CD8-positive, alpha-beta memory T cell (primary cell): ENCODE measurements at regions not wholly inside any gene's neighbourhood (a gene's known extent, or its start where the extent isn't known, plus 50 kb on each side); places are given as distances from the start of the nearest gene placed in this dataset.

Experiments
- CTCF ChIA-PET: fragments of 350-600 bp; sonication (Branson Sonifier 250); formaldehyde crosslinking; loops from one replicate; lab custom pipeline; 2021; ENCODE audit warnings: antibody characterized with exemption; lab: Charles Lee
- POLR2A ChIA-PET: fragments of 350-600 bp; sonication (Branson Sonifier 250); formaldehyde crosslinking; loops from one replicate; lab custom pipeline; 2021; ENCODE audit warnings: antibody characterized with exemption; lab: Charles Lee
- DNase-seq, 5 donors: peaks; one replicate each; pipeline versions ENCODE4 v3.0.0 to v3.0.0-alpha.2; 2020 to 2022; ENCODE audit warnings: mixed read lengths in 1 of 5
- H3K27ac ChIP-seq: one replicate; pipeline ENCODE4 v1.7.0; 2013; ENCODE audit warnings: low read depth, mild to moderate bottlenecking, low read length, moderate library complexity
- H3K27me3 ChIP-seq: 2 replicates; pipeline ENCODE4 v1.7.0; 2013; ENCODE audit warnings: low read length, mild to moderate bottlenecking; ENCODE audit not compliant: insufficient read depth, poor library complexity, severe bottlenecking
- H3K36me3 ChIP-seq: 2 replicates; pipeline ENCODE4 v1.7.0; 2013; ENCODE audit warnings: mild to moderate bottlenecking, low read length, moderate library complexity; ENCODE audit not compliant: insufficient read depth
- H3K4me1 ChIP-seq: 2 replicates; pipeline ENCODE4 v1.7.0; 2013; ENCODE audit warnings: mild to moderate bottlenecking, low read length, moderate library complexity; ENCODE audit not compliant: insufficient read depth
- H3K4me3 ChIP-seq: 2 replicates; pipeline ENCODE4 v1.7.0; 2013; ENCODE audit warnings: mild to moderate bottlenecking, low read length
- H3K9me3 ChIP-seq: 2 replicates; pipeline ENCODE4 v1.7.0; 2013; ENCODE audit warnings: mild to moderate bottlenecking, low read length
- H3K27ac Mint-ChIP-seq, 8 donors: one replicate each; pipeline ENCODE4 v1.8.0; 2020 to 2021; ENCODE audit warnings: mixed read lengths in 8 of 8, mild to moderate bottlenecking in 6 of 8, inconsistent platforms in 3 of 8, moderate library complexity in 3 of 8
- H3K27me3 Mint-ChIP-seq, 2 donors: one replicate each; pipeline ENCODE4 v1.8.0; 2020 to 2021; ENCODE audit warnings: mixed read lengths in 2 of 2, mild to moderate bottlenecking in 1 of 2, moderate library complexity in 1 of 2
- H3K36me3 Mint-ChIP-seq, 3 donors: one replicate each; pipeline ENCODE4 v1.8.0; 2020 to 2021; ENCODE audit warnings: mixed read lengths in 3 of 3, inconsistent platforms in 1 of 3, mild to moderate bottlenecking in 1 of 3
- H3K4me1 Mint-ChIP-seq, 3 donors: one replicate each; pipeline ENCODE4 v1.8.0; 2020 to 2021; ENCODE audit warnings: mixed read lengths in 3 of 3, inconsistent platforms in 1 of 3, mild to moderate bottlenecking in 1 of 3
- H3K4me3 Mint-ChIP-seq, 7 donors: one replicate each; pipeline ENCODE4 v1.8.0; 2020 to 2021; ENCODE audit warnings: mixed read lengths in 7 of 7, mild to moderate bottlenecking in 6 of 7, moderate library complexity in 4 of 7, inconsistent platforms in 2 of 7
- H3K9me3 Mint-ChIP-seq, 5 donors: one replicate each; pipeline ENCODE4 v1.8.0; 2020 to 2022; ENCODE audit warnings: mixed read lengths in 5 of 5, mild to moderate bottlenecking in 3 of 5, moderate library complexity in 2 of 5, inconsistent platforms in 1 of 5

DNA sequence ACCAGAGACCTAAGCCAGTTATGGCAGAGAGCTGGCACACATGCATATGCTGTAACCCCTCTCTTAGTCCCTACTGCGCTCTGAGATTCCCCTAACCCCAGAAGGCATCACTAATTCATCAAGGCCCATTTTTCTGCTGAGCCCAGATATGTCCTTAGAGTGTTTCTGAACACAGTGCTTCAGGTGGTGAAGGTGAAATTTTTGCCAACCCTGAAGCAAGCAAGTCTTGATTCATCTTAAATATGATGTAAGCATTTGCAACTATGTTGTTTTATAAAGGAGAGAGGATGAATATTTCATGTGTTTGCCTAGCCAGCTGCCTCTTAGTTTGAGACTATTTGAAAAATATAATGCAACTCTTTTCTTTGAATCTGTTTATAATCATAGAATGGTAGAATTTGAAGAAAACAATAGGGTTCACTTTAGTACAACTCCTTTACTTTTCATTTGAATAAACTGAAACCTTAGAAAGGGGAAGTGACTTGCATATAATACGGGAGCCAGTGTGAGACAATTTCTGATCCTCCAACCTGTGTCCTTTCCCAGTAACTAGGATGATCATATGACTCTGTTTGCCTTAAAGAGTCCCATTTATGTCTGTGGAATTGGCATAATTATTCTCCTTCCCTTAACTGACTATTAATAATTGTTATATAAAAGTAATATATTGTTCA, 194.3 kb upstream of the MTNR1B start:
- H3K27ac Mint-ChIP-seq = no peak overlapping the region
- no peaks in the 10 kb centered on the region for H3K4me1 ChIP-seq
- no peak overlapping the region for H3K27ac ChIP-seq
- H3K36me3 ChIP-seq = no peaks in the 10 kb centered on the region
- no peak overlapping the region for H3K4me3 ChIP-seq
- POLR2A ChIA-PET = no interaction called here
- H3K27me3 Mint-ChIP-seq = peaks cover 0 to 13% of the 10 kb centered on the region in 2 donors
- H3K36me3 Mint-ChIP-seq = no peaks in the 10 kb centered on the region
- H3K4me3 Mint-ChIP-seq = no peak overlapping the region
- no peak for DNase-seq
- H3K9me3 ChIP-seq = no peaks in the 10 kb centered on the region
- H3K27me3 ChIP-seq = no peaks in the 10 kb centered on the region
- CTCF ChIA-PET = no interaction called here
- peaks cover 0 to 7% (median 4%) of the 10 kb centered on the region in 5 donors for H3K9me3 Mint-ChIP-seq
- no peaks in the 10 kb centered on the region for H3K4me1 Mint-ChIP-seq

DNA sequence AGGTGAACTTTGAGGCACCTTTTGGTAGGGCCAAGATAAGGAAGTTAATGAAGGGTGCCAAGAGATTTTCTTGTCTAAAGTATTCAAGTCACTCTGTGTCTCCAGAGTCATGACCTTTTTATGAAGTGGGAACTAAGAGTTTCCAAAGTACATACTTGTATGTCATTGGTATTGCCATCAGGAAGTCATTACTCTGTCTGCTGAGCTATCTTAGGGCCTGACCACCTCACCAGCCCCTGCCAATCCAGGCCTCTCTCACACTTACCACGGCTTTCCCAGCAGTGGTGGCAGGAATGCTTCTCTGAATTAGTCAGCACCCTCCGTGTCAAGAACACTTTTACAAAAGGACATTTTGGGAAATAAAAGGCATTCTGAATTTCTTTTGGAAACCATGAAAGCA, 192.8 kb upstream of the MTNR1B start:
- H3K27me3 Mint-ChIP-seq = peaks cover 0 to 5% of the 10 kb centered on the region in 2 donors
- no peak overlapping the region for H3K4me3 Mint-ChIP-seq
- no peaks in the 10 kb centered on the region for H3K36me3 Mint-ChIP-seq
- no peak overlapping the region for H3K27ac Mint-ChIP-seq
- Histone ChIP-seq H3K36me3 (no peaks in the 10 kb centered on the region), H3K4me1 (no peaks in the 10 kb centered on the region), H3K27me3 (no peaks in the 10 kb centered on the region), H3K9me3 (no peaks in the 10 kb centered on the region), H3K4me3 (no peak overlapping the region), H3K27ac (no peak overlapping the region)
- POLR2A ChIA-PET = no interaction called here
- CTCF ChIA-PET = no interaction called here
- DNase-seq = no peak
- peaks cover 0 to 8% (median 2%) of the 10 kb centered on the region in 5 donors for H3K9me3 Mint-ChIP-seq
- H3K4me1 Mint-ChIP-seq = no peaks in the 10 kb centered on the region

DNA sequence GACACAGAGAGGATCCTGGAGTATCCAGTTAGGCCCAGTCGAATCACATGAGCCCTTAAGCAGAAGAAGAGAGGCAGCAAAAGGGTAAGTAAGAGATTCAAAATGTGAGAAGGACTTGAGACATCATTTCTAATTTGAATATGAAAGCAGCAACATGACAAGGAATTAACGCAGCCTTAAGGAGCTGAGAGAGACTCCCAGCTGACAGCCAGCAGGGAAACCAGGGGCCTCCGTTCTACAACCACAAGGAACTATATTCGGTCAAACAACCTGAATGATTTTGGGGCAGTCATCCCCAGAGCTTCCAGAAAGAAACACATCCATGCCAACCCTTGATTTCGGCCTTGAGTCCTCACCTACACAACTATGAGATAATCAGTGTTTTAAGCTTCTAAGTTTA, 189.7 kb upstream of the MTNR1B start:
- Mint-ChIP-seq H3K27me3 (peaks cover 0 to 4% of the 10 kb centered on the region in 2 donors), H3K27ac (no peak overlapping the region), H3K4me3 (no peak overlapping the region), H3K4me1 (no peaks in the 10 kb centered on the region), H3K36me3 (no peaks in the 10 kb centered on the region), H3K9me3 (peaks cover 0 to 8% (median 2%) of the 10 kb centered on the region in 5 donors)
- H3K9me3 ChIP-seq = no peaks in the 10 kb centered on the region
- H3K27me3 ChIP-seq = no peaks in the 10 kb centered on the region
- H3K27ac ChIP-seq = no peak overlapping the region
- no peaks in the 10 kb centered on the region for H3K4me1 ChIP-seq
- ChIA-PET POLR2A (no interaction called here), CTCF (no interaction called here)
- no peak overlapping the region for H3K4me3 ChIP-seq
- H3K36me3 ChIP-seq = no peaks in the 10 kb centered on the region
- DNase-seq = no peak

DNA sequence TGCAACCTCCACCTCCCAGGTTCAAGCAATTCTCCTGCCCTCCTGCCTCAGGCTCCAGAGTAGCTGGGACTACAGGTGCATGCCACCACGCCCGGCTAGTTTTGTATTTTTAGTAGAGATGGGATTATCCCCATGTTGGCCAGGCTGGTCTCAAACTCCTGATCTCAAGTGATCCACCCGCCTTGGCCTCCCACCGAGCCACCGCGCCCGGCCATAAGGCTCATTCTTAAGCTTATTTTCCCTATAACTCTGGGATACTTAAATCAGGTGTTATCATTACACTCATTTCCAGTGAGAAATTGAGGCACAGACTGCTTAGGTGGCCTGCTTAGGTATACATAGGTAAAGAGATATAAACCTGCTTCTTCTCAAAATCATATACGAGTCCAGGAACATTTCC, 188.3 kb upstream of the MTNR1B start:
- H3K4me3 ChIP-seq = no peak overlapping the region
- Mint-ChIP-seq H3K4me3 (no peak overlapping the region), H3K27me3 (peaks cover 0 to 4% of the 10 kb centered on the region in 2 donors), H3K36me3 (no peaks in the 10 kb centered on the region), H3K4me1 (no peaks in the 10 kb centered on the region), H3K9me3 (peaks cover 0 to 8% (median 2%) of the 10 kb centered on the region in 5 donors), H3K27ac (no peak overlapping the region)
- no peaks in the 10 kb centered on the region for H3K27me3 ChIP-seq
- no peak overlapping the region for H3K27ac ChIP-seq
- no peaks in the 10 kb centered on the region for H3K9me3 ChIP-seq
- H3K4me1 ChIP-seq = no peaks in the 10 kb centered on the region
- CTCF ChIA-PET = no interaction called here
- POLR2A ChIA-PET = no interaction called here
- DNase-seq = no peak
- no peaks in the 10 kb centered on the region for H3K36me3 ChIP-seq

DNA sequence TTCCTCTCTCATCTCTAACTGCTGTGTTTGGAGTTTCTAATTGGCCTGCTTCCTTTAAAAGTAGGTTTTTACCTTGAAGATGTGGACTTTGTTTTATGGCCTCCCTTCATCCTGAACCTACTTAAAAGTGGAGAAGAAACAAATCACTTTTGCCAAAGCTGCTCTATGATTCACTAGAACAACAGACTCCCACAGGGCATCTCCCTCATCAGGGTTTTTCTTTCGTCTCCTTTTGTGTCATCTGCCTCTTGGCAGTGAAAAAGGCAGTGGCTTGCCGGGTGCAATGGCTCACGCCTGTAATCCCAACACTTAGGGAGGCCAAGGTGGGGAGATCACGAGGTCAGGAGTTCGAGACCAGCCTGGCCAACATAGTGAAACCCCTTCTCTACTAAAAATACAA, 186.6 kb upstream of the MTNR1B start:
- Mint-ChIP-seq H3K36me3 (no peaks in the 10 kb centered on the region), H3K4me1 (no peaks in the 10 kb centered on the region), H3K27ac (no peak overlapping the region), H3K9me3 (peaks cover 0 to 8% (median 2%) of the 10 kb centered on the region in 5 donors), H3K27me3 (peaks cover 0 to 4% of the 10 kb centered on the region in 2 donors), H3K4me3 (no peak overlapping the region)
- CTCF ChIA-PET = no interaction called here
- Histone ChIP-seq H3K27ac (no peak overlapping the region), H3K4me1 (no peaks in the 10 kb centered on the region), H3K9me3 (no peaks in the 10 kb centered on the region), H3K4me3 (no peak overlapping the region), H3K27me3 (no peaks in the 10 kb centered on the region), H3K36me3 (no peaks in the 10 kb centered on the region)
- POLR2A ChIA-PET = no interaction called here
- no peak for DNase-seq

DNA sequence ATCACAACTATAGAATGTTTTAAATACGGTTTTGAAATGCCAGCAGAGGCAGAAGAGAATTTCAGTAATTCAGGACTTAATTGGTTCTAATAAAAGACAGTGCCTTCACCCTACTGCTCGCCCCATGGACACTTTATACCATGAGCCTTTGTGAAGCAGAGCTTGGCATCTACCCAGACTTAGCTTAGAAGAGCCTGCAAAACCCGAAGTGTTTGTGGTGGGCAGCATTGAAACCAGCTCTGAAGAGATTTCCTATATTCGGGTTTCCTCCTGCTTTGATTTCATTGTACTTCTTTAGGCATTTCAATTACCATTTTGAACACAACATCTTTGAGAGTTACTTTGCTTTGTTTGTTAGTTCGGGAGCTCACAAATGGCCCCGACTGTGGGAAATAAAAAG, 185.1 kb upstream of the MTNR1B start:
- H3K4me1 ChIP-seq = no peaks in the 10 kb centered on the region
- H3K4me1 Mint-ChIP-seq = no peaks in the 10 kb centered on the region
- H3K27me3 Mint-ChIP-seq = no peaks in the 10 kb centered on the region
- no peaks in the 10 kb centered on the region for H3K27me3 ChIP-seq
- H3K36me3 ChIP-seq = no peaks in the 10 kb centered on the region
- no peak for DNase-seq
- H3K36me3 Mint-ChIP-seq = no peaks in the 10 kb centered on the region
- H3K9me3 Mint-ChIP-seq = peaks cover 0 to 5% (median 0%) of the 10 kb centered on the region in 5 donors
- H3K4me3 Mint-ChIP-seq = no peak overlapping the region
- no peak overlapping the region for H3K27ac ChIP-seq
- CTCF ChIA-PET = no interaction called here
- H3K9me3 ChIP-seq = no peaks in the 10 kb centered on the region
- no peak overlapping the region for H3K27ac Mint-ChIP-seq
- no peak overlapping the region for H3K4me3 ChIP-seq
- POLR2A ChIA-PET = no interaction called here

DNA sequence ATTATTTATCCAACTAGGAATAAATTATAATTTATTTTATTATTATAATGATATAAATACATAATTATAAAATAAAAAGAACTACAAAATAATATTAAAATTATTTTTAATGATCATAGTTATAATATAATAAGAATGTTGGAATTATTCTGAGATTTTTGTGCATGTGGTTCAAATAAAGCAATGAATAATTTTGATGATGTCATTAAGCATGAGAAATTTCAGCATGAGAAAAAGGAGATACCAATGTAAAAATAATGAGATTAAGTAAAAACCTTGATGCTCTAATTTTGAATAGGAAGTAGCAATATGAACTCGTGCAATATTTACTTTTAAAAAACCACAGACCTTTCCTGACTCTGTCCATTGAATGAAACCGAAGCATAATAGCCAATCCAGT, 181.8 kb upstream of the MTNR1B start:
- POLR2A ChIA-PET = no interaction called here
- no peaks in the 10 kb centered on the region for H3K9me3 ChIP-seq
- H3K36me3 Mint-ChIP-seq = no peaks in the 10 kb centered on the region
- H3K27ac Mint-ChIP-seq = no peak overlapping the region
- H3K4me3 Mint-ChIP-seq = no peak overlapping the region
- no peaks in the 10 kb centered on the region for H3K4me1 ChIP-seq
- H3K9me3 Mint-ChIP-seq = peaks cover 0 to 2% (median 0%) of the 10 kb centered on the region in 5 donors
- no peak overlapping the region for H3K4me3 ChIP-seq
- no peaks in the 10 kb centered on the region for H3K36me3 ChIP-seq
- DNase-seq = no peak
- CTCF ChIA-PET = no interaction called here
- H3K27ac ChIP-seq = no peak overlapping the region
- no peaks in the 10 kb centered on the region for H3K4me1 Mint-ChIP-seq
- no peaks in the 10 kb centered on the region for H3K27me3 ChIP-seq
- no peaks in the 10 kb centered on the region for H3K27me3 Mint-ChIP-seq

DNA sequence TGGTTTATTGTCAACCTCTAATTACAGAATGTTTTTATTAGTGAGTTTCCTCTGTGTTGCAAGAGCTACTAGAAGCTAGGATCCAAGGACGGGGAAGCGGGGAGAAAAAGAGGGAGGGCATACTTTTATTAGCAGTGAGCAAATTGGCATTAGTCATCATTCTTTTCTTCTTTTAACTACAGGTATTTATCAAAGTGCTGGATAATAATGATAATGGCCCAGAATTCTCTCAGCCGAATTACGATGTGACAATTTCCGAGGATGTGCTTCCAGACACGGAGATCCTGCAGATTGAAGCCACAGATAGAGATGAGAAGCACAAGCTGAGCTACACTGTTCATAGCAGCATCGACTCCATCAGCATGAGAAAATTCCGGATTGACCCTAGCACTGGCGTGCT, 179.7 kb upstream of the MTNR1B start:
- Histone ChIP-seq H3K9me3 (no peaks in the 10 kb centered on the region), H3K4me3 (no peak overlapping the region), H3K36me3 (no peaks in the 10 kb centered on the region), H3K27me3 (no peaks in the 10 kb centered on the region), H3K27ac (no peak overlapping the region), H3K4me1 (no peaks in the 10 kb centered on the region)
- ChIA-PET POLR2A (no interaction called here), CTCF (no interaction called here)
- no peak overlapping the region for H3K27ac Mint-ChIP-seq
- H3K4me1 Mint-ChIP-seq = no peaks in the 10 kb centered on the region
- no peaks in the 10 kb centered on the region for H3K27me3 Mint-ChIP-seq
- DNase-seq = no peak
- H3K36me3 Mint-ChIP-seq = no peaks in the 10 kb centered on the region
- H3K4me3 Mint-ChIP-seq = no peak overlapping the region
- H3K9me3 Mint-ChIP-seq = peaks cover 0 to 7% (median 0%) of the 10 kb centered on the region in 5 donors
